HL-60 (cell line): ENCODE measurements at regions not wholly inside any gene's neighbourhood (a gene's known extent, or its start where the extent isn't known, plus 50 kb on each side); places are given as distances from the start of the nearest gene placed in this dataset.

Experiments
- DNase-seq, 2 experiments: peaks; one replicate each; pipeline ENCODE4 v3.0.0-alpha.2; 2010 to 2020; ENCODE audit warnings: low read depth in 1 of 2, low spot score in 1 of 2
- H3K27ac ChIP-seq: fragments of 250-450 bp; sonication (Bioruptor Pico); replicated peaks from 2 replicates; pipeline ENCODE4 v1.5.1; 2020; ENCODE audit warnings: mild to moderate bottlenecking, moderate library complexity
- H3K27me3 ChIP-seq: fragments of 250-450 bp; sonication (Bioruptor Pico); 2 replicates; pipeline ENCODE4 v1.5.1; 2021; ENCODE audit warnings: mild to moderate bottlenecking, moderate library complexity; ENCODE audit not compliant: insufficient read depth, poor library complexity, severe bottlenecking
- H3K4me3 ChIP-seq: replicated peaks from 2 replicates; pipeline ENCODE4 v1.5.1; 2011; ENCODE audit warnings: mild to moderate bottlenecking, control low read depth, low read length; ENCODE audit not compliant: insufficient read depth
- GABPA ChIP-seq: IDR thresholded peaks from 2 replicates; pipeline ENCODE4 v1.6.1; 2012; ENCODE audit warnings: low read depth
- POLR2AphosphoS5 ChIP-seq: IDR thresholded peaks from 2 replicates; pipeline ENCODE4 v1.6.1; 2012; ENCODE audit warnings: low read depth
- SPI1 ChIP-seq: IDR thresholded peaks from 2 replicates; pipeline ENCODE4 v1.6.1; 2012; ENCODE audit warnings: low read depth, mild to moderate bottlenecking, borderline replicate concordance
- TF ChIP-seq, protein P1 (sequence below): IDR thresholded peaks from 2 replicates; pipeline ENCODE4 v1.6.1; 2012; ENCODE audit warnings: low read depth; ENCODE audit not compliant: insufficient replicate concordance
- TF ChIP-seq, protein P2 (sequence below): IDR thresholded peaks from one replicate; pipeline ENCODE4 v1.5.1; 2011; ENCODE audit warnings: low read length, control low read depth, inconsistent platforms; ENCODE audit not compliant: insufficient read depth

DNA sequence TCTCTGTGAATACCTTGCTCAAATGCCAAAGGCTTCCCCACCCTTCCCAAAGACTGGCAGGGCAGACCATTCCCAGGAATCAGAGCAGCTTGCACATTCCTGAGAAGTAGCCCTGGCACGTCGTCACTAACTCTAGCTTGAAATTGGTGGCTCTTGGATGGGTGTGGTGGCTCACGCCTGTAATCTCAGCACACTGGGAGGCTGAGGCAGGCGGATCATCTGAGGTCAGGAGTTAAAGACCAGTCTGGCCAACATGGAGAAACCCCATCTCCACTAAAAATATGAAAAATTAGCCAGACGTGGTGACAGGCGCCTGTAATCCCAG is 108.2 kb upstream of the MPP7 start:
- no peak overlapping the region for H3K27ac ChIP-seq

DNA sequence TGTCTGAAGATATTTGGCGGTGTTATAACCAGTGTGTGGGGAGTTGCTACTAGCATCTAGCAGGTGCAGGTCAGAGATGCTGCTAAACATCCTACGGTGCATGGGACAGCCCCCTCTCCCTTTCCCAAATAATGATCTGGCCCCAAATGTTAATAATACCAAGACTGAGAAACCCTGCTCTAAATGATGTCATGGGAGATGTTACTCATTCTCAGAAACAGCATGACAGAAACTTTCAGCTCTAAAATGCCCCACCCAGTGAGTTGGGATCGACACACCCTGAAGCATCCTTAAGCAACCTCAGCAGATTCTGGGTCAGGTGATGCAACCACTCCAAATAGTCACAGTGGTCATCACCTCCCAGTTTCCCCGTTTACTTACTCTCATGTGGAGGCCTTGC is 108.8 kb upstream of the MPP7 start:
- Histone ChIP-seq H3K27me3 (no peaks in the 10 kb centered on the region), H3K4me3 (no peak overlapping the region), H3K27ac (no peak overlapping the region)
- DNase-seq: no peak
- TF ChIP-seq SPI1 (no peak), GABPA (no peak), POLR2AphosphoS5 (no peak)
- TF ChIP-seq, protein P1, sequence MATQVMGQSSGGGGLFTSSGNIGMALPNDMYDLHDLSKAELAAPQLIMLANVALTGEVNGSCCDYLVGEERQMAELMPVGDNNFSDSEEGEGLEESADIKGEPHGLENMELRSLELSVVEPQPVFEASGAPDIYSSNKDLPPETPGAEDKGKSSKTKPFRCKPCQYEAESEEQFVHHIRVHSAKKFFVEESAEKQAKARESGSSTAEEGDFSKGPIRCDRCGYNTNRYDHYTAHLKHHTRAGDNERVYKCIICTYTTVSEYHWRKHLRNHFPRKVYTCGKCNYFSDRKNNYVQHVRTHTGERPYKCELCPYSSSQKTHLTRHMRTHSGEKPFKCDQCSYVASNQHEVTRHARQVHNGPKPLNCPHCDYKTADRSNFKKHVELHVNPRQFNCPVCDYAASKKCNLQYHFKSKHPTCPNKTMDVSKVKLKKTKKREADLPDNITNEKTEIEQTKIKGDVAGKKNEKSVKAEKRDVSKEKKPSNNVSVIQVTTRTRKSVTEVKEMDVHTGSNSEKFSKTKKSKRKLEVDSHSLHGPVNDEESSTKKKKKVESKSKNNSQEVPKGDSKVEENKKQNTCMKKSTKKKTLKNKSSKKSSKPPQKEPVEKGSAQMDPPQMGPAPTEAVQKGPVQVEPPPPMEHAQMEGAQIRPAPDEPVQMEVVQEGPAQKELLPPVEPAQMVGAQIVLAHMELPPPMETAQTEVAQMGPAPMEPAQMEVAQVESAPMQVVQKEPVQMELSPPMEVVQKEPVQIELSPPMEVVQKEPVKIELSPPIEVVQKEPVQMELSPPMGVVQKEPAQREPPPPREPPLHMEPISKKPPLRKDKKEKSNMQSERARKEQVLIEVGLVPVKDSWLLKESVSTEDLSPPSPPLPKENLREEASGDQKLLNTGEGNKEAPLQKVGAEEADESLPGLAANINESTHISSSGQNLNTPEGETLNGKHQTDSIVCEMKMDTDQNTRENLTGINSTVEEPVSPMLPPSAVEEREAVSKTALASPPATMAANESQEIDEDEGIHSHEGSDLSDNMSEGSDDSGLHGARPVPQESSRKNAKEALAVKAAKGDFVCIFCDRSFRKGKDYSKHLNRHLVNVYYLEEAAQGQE: no peak
- TF ChIP-seq, protein P2, sequence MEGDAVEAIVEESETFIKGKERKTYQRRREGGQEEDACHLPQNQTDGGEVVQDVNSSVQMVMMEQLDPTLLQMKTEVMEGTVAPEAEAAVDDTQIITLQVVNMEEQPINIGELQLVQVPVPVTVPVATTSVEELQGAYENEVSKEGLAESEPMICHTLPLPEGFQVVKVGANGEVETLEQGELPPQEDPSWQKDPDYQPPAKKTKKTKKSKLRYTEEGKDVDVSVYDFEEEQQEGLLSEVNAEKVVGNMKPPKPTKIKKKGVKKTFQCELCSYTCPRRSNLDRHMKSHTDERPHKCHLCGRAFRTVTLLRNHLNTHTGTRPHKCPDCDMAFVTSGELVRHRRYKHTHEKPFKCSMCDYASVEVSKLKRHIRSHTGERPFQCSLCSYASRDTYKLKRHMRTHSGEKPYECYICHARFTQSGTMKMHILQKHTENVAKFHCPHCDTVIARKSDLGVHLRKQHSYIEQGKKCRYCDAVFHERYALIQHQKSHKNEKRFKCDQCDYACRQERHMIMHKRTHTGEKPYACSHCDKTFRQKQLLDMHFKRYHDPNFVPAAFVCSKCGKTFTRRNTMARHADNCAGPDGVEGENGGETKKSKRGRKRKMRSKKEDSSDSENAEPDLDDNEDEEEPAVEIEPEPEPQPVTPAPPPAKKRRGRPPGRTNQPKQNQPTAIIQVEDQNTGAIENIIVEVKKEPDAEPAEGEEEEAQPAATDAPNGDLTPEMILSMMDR: no peak

More for the DNA sequence above, 108.2 kb upstream of the MPP7 start:
- H3K27me3 ChIP-seq: no peaks in the 10 kb centered on the region
- H3K4me3 ChIP-seq: no peak overlapping the region
- TF ChIP-seq SPI1 (no peak), GABPA (no peak), POLR2AphosphoS5 (no peak)
- TF ChIP-seq, protein P1: no peak
- TF ChIP-seq, protein P2: no peak
- DNase-seq: no peak

DNA sequence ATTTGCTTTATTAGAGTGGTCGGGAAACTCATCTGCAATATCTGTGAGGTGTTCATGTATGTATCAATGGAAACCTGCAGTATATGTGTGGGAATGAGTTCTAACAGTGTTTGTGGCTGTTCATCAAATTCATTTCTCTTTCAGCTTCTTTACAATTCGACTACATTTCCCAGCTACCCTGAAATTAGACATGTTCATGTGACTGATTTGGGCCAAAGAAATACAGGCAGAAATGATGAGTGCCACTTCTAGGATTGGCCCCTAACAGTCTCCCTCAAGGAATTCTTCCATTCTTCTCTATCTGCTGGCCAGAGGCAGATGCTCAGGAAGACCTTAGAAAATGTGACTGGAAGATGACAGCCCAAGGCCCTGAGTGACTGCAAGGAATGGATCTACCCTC is 114.8 kb upstream of the WAC start:
- no peaks in the 10 kb centered on the region for H3K27me3 ChIP-seq
- H3K4me3 ChIP-seq: no peak overlapping the region
- no peak overlapping the region for H3K27ac ChIP-seq
- TF ChIP-seq, protein P2: no peak
- TF ChIP-seq, protein P1: no peak
- TF ChIP-seq GABPA (no peak), POLR2AphosphoS5 (no peak), SPI1 (no peak)
- DNase-seq: no peak
